ENCODE measurements at regions not wholly inside any gene's neighbourhood (a gene's known extent, or its start where the extent isn't known, plus 50 kb on each side); places are given as distances from the start of the nearest gene placed in this dataset.

DNA sequence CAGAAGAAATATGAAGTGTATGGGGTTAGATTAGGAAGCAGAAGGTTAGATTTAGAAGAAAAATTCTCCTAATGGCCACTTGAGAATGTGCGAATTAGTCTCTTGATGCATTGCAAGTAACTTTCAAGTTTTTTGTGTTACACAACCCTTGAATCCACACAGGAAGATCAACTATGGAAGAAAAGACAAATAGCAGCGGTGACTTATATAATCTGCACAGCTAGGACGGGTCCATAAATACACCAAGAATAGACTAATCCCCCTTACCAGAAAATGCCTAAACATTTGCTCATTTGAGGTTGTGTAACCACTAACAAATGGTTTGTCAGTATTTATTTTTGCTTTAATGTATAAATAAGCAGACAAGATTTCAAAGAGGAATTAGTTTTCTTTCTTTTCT is 182.6 kb downstream of the TGFB2 start:
- no peak for DNase-seq

DNA sequence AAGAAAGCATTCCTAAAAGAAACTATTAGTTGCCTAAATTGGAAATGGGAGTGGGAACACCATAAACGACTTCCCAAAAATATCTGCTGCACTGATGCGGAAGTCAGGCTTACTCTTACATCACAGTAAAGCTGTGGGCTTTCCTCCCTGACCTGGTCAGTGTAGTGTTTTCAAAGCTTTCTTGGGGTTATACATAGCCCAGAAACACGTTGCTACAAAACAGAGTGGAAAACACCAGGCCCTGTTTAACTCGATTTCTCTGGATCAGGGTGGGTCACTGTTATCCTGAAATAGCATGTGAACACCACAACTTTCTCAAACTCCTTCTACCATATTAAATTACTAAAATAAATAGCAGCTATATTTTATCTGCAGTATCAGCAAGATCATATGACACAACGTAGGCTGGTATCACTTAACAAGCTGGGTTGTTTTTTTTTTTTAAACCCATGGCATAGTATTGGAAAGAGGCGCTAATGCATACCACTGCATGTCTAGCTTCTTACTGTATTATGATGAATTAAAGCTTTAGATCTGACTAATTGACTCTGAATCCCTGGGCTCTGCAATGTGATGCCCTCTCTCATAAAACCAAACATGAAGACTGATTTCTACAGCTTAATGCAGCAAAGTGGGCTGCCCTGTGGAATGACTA is 184.6 kb downstream of the TGFB2 start:
- DNase-seq = no peak

DNA sequence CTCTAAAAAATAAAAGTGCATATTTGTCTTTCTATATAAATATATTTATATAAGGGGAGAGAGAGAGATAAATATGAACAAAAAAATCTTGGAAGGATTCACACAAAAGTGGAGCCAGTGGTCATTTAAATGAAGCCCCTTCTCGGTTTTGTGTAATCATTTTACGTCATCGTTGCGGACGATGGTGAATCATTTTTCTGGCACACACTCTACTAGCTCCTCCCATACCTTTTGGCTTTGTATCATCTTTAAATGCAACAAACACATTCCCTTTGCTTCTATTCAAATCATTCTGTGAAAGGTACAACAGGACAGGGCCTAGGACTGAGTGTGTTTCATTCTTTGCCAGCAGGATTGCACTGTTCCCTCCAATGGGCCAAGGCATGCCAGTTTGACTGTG is 186.8 kb downstream of the TGFB2 start:
- no peak for DNase-seq

DNA sequence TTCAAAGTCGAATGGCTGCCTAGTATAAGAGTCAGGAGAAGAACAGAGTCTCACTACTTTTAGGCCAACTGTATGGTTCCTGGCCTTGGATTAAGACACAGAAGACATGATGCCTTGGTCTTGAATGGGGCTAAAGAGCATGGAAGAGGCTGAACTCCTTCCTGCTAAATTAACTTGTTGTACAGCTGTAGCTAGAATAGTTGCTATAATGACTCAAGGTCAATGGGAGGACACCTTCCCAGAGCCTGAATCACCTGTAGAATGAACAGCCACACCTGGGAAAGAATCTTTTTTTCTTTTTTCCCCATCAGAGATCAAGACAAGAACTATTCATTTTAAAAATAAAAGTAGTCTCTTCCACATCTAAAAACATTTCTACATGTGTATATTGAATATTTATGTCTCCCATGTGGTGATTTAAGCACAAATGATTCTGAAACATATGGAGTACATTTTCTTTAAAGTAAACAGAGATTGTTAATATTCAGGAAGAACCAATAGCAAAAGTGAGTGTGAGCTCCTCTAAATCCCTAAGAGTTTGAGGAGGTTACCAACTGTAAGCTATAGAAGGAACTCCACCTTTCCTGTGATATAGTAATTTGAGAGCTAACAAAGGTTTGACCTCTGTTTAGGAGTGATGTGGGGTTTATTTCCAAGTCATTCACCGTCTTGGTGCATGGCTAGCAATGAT is 191.3 kb downstream of the TGFB2 start:
- DNase-seq = no peak

DNA sequence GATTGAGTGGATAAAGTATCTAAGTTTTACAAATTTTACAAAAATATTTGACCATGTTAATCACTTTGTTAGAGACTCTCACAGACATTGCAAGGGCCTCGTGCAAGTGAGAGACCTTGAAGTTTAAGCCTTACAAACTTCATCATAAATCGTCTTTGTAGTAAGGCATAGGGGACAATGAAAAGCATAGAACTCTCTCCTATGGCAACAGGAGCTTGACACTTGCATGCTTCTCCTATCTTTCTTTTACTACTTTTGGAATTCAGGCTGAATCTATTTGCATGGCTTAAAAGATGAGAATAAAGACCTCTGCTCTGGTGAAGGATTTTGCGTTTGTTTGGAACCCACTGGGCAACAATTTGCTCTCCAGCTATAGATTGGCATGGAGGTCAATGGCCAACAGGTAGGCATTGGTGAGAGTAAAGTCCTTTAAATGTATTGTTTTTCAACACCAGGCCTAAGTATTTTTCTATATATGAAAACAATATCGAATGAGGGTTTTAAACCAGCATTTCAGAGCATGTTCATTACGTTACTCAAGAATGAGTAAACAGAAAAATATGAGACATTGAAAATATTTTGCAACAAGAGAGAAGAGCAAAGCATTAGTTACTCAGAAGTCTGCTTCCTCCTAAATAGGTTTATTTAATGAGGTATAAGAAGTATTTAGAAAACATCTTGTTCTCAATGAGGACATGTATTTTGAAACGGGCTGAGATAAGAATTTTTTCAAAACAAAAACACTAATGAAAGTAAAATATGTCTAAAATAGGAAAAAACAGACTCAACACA is 192.2 kb downstream of the TGFB2 start:
- no peak for DNase-seq

DNA sequence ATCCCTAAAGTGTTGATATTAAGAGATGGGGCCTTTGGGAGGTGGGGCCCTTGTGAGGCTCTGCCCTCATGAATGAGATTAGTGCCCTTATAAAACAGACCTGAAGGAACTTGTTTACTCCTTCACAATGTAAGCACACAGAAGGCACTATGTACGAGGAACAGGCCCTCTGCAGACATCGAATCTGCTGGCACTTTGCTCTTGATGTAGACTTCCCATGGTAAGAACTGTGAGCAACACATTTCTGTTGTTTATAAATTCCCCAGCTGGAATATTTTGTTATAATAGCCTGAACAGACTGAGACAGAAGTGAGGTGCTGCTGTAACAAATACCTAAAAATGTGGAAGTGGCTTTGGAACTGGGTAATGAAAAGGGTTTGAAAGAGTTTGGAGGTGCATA is 193.2 kb downstream of the TGFB2 start:
- no peak for DNase-seq

DNA sequence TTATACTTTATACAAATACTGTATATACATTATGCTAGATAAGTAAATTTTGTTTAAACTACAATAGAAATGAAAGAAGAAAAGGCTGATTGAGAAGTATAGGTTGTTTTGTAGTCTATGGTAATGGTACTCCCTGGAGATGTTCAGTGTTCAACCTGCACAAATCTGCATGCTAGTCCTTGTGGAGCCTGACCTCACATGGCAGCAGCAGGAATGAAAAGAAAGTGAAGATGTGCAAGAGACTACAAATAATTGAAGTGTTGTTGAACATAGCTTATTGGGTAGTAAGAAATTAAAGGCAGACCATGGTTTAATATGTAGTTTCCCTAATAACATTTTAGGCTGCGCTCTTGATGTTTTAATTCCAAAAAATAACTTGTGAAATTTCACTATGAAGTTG is 201.2 kb downstream of the TGFB2 start:
- DNase-seq = no peak

DNA sequence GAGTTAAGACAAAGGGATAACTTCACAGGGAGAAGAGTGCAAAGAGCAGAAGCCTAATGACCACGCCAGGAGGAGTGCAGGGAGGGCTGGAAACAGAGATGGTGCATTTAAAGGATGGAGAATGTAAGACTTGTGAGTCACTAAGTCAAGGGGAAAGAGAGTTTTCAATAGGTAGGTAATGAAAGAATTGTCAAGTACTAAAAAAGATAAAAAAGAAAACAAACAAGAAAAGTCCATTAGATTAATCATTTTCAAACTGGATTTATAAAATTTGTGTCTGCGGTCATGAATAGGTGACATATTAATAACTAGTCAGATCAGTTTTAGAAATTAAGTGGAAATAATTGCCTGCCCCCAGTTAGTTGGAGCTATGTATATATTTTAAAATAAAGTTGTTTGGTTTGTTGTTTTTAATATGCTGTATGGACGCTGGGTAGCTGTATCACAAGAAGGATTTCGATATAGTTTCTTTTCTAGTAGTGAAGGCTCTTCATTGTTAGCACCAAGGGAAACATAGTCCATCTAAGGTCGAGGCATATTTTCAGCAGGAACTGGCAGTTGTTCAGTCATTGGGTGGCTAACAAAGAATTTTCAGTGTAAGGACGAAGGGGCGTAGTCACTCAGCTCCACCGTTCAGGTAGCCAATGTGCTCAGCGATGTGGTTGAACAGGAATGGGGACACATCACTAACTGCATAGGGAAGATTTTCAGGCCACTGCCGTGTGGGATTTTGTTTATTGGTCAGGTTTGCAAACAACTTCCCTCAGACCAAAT is 203.0 kb downstream of the TGFB2 start:
- DNase-seq = no peak

DNA sequence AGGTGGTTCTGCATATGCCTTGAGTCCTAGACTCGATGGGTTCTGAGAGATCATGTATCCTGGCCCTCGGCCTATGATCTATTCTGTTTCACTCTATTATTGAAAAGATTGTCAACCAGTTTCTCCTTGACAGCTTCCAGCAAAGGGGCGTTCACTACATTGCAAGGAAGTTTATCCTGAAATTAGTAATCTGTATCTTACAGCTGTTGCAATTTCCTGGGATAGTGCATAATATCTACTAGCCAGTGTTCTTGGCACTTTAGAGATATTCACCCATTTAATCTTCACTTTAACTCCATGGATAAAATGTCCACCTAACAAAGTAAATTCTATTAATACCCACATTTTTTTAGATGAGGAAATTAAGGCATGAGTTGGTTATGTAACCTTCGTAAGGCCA is 203.6 kb downstream of the TGFB2 start:
- DNase-seq = no peak

DNA sequence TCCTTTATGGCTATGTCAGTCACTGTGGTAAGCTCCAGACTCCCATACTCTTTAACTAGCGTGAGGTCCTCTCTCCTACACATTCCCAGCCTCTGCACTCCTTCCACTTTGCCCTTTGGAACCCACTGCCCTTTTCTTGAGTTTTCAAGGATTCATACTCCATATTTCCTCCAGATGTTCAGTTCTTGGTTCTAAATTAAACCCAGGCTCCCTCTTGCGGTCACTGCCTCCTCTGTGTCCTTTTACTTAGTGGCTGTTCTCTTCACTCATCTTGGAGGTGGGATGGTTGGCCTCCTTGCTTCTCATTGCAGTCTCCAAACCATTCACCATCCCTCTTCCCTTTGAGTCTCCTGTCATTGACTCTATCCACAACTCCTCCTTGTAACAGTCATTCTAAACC is 208.1 kb downstream of the TGFB2 start:
- DNase-seq = no peak

DNA sequence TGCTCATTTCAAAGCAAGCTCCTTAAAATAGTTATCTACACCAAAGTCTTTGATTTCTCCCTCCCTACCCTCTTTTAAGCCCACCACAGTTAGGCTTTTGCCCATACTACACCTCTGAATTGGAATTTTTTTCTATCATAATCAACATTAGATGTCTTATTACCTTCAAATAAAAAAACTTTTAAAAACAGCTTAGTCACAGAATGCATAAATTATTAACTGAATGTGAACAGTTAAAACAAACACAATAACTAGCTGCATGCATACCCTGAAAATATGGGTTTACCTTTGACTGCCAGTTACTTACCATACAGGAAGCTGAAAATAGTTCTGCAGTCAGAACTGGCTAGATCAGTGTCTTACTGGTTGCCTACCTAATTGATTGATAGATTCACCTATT is 210.9 kb downstream of the TGFB2 start:
- no peak for DNase-seq

DNA sequence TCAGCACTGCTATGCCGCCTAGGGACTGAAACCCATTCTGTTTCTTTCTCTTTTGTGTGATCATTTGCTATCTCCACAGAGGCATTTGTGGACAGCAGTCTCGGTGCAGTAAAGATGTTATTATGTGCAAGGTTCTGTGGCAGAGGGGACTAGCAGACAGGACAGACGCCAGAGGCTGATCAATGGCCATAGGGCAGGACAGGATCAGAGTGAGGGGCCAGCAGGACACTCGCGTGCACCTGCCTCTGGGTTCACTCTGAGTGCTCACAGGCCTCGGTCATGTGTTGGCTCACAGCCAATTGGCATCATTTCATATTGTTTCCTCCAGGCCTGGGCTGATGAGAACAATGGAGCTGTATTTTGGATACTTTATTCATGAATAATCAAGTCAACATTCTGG is 212.6 kb downstream of the TGFB2 start:
- DNase-seq = peak; percentile 67

DNA sequence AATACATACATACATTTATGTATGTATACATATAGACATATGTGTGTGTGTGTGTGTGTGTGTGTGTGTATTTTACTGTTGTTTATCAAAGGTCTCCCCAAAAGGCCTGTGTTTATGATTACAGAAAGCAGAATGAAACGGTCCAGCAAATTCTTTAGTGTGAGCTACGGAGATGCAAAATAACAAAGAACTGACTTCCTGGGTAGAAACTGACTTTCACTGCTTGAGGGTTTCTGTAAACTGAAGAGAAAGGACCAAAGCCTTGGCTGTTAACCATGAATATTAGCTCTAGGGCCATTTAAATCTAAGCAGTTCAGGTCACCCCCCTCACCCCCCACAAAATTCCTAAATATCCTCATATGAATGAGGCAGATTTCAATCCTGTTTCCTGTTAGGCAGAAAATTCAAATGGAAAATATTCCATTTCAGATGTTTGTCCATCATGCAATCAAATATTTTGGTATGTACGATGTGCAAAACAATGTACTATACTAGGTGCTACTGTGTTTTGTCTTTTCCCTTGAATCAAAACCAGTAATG is 213.2 kb downstream of the TGFB2 start:
- DNase-seq = no peak

DNA sequence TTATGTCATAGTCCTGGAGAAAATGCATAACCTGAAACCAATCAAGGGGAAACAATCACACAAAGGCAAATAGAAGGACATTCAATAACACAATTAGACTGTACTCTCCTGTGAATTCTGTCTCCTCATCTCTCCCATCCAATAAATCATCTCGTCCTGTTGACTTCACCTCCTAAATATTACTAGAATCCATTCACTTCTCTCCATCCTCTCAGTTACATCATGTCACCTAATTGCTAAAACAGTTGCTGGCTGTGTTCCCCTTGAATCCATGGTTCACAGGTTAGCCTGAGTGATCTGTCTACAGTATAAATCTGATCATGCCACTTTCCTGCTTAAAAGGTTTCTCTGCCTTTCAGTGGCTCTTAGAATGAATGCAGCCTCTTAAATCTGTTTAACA is 220.2 kb downstream of the TGFB2 start:
- DNase-seq = no peak

DNA sequence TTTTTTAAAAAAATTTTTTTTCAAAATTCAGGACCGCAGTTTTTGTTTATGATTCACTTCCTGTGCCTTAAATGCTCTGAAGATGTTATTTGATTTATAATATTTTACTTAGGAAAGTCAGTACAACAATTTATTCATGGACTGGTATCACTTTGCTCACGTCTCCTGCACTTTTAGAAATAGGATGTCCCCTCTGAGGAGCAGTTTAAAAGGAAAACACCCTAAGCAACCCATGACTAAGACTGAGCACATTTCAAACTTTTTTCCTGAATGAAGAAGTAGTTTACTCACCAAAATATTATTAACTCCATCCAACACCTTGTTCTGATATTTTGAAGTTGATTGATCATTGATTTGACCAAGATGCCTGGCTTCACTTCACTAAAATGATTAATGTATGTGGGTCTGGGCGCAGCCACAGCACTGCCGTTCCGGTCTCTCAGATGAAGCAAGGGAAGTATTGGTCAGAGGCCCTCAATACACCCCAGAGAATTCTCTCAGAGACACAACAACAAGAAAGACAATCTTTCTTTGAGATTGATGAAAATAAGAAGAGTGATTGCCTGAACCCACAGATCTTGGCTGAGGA is 223.9 kb downstream of the TGFB2 start:
- no peak for DNase-seq

DNA sequence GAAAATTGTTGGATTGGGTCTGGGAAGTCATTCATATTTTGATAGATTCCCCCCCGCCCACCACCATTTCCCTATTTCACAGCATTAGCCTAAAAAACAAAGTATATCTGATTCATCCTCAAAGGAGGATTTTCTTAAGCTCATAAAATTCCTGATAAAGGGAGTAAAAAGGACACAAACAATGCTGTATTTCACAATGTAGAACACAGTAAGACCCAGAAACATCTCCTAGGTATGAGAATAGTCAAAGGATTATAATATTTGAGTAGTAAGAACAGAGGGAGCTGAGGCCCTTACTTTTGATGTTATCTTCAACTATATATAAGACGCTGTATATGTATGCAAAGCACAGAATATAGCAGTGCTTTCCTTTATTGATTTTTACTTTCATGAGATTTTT is 225.3 kb downstream of the TGFB2 start:
- no peak for DNase-seq

DNA sequence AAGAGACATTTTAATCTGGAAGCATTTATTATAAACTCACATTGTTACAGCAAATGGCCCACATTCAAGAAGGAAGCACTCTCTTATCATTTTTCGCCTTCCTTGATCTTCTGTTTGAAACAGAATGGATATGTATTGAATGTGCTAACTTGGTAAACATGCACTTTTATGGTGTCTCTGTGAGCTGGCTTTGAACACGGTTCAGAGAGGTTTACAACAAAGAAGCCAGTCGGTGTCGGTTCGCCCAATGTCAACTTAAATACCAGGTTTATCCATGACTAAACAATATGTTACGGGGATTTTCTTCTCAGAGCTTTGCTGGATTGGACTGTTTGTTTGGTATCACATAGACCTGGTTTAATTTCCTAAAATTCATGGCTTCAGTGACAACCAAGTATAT is 226.4 kb downstream of the TGFB2 start:
- no peak for DNase-seq

DNA sequence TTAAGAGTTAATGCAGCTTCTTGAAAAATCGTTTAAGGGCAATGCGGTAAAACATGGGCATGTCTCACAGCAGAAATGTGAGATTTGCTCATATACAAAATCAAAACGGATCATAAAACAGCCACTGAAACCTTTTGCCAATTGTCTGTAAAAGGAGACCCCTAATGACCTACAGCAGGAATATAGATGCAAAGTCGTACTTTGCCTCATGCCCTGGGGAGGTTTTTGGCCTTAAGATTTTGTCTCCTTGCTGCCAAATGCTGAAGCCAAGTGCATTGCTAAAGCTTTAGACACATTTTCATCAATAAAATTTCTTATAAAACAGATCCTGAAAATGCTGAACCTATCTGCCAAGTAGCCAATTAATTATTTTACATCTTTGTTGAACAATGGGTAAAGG is 226.9 kb downstream of the TGFB2 start:
- DNase-seq = no peak

DNA sequence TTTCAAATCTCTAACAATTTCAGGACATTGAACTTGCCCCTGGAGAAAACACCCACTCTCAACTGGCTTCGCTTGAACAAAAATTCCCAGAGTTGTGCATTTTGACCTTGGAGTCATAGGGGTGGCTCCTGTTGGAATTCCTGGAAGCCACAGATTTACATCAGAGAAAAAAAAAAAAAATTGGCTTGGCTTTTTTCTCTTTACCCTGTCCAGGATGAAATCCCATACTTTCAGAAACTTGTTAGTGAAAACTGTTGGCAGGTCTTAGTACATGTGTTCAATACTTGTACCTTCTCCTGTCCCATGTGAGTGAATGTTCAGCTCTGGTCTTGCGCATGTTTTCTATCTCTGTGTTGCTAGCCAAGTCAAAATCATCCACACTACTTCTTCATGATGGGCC is 228.8 kb downstream of the TGFB2 start:
- no peak for DNase-seq

DNA sequence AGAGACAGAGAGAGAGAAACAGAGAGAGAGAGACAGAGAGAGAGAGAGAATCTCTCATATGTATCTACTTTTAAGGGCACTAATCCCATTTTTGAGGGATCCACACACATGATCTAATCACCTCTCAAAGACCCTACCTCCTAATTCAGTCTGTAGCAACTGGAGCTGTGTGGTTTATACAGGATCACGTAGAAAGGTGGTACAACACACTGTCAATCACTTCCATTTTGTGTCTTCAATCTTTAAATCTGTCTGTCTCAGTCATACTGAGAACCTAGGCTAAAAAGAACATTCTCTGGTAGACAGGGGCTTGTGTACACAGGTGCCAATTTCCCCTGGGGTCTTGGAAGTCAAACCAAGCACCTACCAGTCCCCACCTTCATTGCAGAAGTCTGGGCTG is 229.9 kb downstream of the TGFB2 start:
- DNase-seq = no peak

DNA sequence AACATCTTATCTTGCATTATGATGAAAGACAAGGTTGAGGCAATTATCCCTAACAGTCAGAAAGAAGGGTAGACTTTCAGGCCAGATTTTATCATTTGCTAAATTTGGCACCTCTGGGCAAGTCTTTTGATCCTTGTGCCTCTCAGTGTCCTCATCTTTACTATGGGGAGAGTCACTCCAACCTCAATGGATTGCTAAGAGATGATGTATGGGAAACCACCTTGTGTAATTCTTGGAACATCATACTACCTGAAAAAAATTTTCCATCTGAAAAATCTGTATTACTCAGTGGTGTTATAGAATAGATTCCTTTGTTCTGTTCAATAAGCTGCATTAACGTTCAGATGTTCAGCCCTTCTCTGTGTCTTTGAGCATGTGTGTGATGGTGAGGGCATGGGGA is 230.7 kb downstream of the TGFB2 start:
- no peak for DNase-seq

DNA sequence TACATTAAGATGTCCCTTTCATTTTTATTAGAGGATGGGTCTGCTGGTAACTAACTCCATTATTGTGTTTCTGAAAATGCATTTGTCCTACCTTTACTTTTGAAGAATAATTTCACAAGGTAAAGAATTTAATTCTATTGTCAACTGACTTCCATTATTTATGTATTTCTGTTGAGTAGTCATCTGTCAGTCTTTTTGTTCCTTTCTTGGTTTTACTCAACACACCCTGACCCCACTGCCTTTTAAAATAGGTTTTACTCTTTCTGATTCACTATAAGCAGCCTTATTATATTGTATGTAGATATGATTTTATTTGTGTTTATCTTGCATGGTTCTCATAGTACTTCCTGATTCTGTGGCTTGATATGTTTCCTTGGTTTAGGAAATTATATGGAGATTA is 237.5 kb downstream of the TGFB2 start:
- DNase-seq = no peak
